IPS-15b (cell line): ENCODE measurements at regions not wholly inside any gene's neighbourhood (a gene's known extent, or its start where the extent isn't known, plus 50 kb on each side); places are given as distances from the start of the nearest gene placed in this dataset.
"Not testable (repeated sequence)": the region's sequence is repeated elsewhere in the genome, so short reads cannot be mapped to it uniquely, and the experiment has no call there.

Experiments
- H3K27me3 ChIP-seq: one replicate; pipeline ENCODE4 v1.6.1; 2013; ENCODE audit warnings: low read length; ENCODE audit not compliant: control insufficient read depth, insufficient read depth
- H3K36me3 ChIP-seq: one replicate; pipeline ENCODE4 v1.6.1; 2013; ENCODE audit warnings: low read length; ENCODE audit not compliant: control insufficient read depth, insufficient read depth
- H3K4me1 ChIP-seq: one replicate; pipeline ENCODE4 v1.6.1; 2013; ENCODE audit warnings: mild to moderate bottlenecking, low read length; ENCODE audit not compliant: control insufficient read depth, insufficient read depth
- H3K4me3 ChIP-seq: one replicate; pipeline ENCODE4 v1.5.1; 2013; ENCODE audit warnings: low read depth, low read length
- H3K9ac ChIP-seq: one replicate; pipeline ENCODE4 v1.6.1; 2013; ENCODE audit warnings: low read depth, mild to moderate bottlenecking, low read length
- H3K9me3 ChIP-seq: one replicate; pipeline ENCODE4 v1.6.1; 2013; ENCODE audit warnings: mild to moderate bottlenecking, low read length; ENCODE audit not compliant: control insufficient read depth, insufficient read depth

- H3K4me3 ChIP-seq: peak overlapping the region; percentile 32
- peaks cover 6% of the 10 kb centered on the region for H3K4me1 ChIP-seq
- no peaks in the 10 kb centered on the region for H3K9me3 ChIP-seq
- peaks cover 16% of the 10 kb centered on the region for H3K27me3 ChIP-seq
- H3K9ac ChIP-seq: no peak overlapping the region
- no peaks in the 10 kb centered on the region for H3K36me3 ChIP-seq
Measured at GRCh38 chr9:19925674-19926503, 137.1 kb upstream of the SLC24A2 start.

DNA sequence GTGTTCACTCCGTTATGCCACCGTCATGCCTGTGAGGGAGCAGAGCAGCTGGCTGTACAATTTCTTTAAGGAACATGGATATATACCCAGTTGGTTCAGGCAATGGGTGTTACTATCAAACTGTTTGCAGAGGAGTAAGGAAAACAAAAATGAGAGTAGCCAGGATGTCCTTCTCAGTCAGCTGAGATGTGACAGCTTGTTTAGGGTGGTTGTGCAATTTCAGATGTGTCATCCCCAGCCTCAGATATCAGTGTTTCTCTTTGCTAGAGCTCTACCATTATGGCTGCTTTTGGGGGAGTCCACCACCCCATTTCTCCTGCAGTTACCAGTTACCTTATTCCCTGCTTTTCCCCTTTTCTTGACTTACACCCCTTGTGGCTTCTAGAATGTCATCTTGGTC is 135.2 kb upstream of the SLC24A2 start:
- Histone ChIP-seq H3K9ac (no peak overlapping the region), H3K36me3 (no peaks in the 10 kb centered on the region), H3K4me1 (peaks cover 10% of the 10 kb centered on the region), H3K9me3 (no peaks in the 10 kb centered on the region), H3K27me3 (peaks cover 16% of the 10 kb centered on the region), H3K4me3 (no peak overlapping the region)

DNA sequence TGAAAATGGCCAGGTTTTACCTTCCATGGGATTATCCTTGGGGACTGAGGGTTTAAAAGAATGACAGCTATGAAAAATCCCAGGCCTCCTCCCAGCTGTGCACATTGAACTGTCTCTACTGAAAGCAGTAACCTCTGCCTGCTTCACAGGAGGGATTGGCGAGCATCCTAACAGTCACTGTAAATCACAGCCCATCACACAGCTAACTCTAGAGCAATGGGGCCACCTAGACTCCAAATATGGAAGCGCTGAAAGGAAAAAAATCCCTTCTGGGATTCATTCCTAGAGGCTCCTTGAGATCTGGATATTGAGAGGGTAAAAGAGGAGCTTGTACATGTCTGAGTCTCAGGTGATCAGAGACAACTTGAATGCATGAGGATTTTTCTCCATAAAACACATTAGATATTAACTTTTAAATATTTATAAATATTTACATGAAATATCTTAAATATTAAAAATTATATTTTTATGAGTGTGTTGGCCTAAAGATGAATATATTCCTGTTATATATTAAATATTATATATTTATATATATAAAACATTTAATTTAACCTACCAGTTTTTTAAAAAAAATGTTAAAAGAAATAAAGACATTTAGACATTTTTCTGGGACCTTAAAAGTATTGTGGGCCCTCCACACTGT is 133.8 kb upstream of the SLC24A2 start:
- Histone ChIP-seq H3K4me3 (no peak overlapping the region), H3K9ac (no peak overlapping the region), H3K36me3 (no peaks in the 10 kb centered on the region), H3K9me3 (no peaks in the 10 kb centered on the region), H3K27me3 (peaks cover 11% of the 10 kb centered on the region), H3K4me1 (peaks cover 10% of the 10 kb centered on the region)

GRCh38 chr9:19920401-19920800 is 131.6 kb upstream of the SLC24A2 start:
- Histone ChIP-seq H3K9ac (no peak overlapping the region), H3K36me3 (no peaks in the 10 kb centered on the region), H3K9me3 (no peaks in the 10 kb centered on the region), H3K4me1 (peaks cover 4% of the 10 kb centered on the region), H3K4me3 (no peak overlapping the region), H3K27me3 (no peaks in the 10 kb centered on the region)

- Histone ChIP-seq H3K36me3 (no peaks in the 10 kb centered on the region), H3K4me3 (no peak overlapping the region), H3K4me1 (peaks cover 4% of the 10 kb centered on the region), H3K9me3 (no peaks in the 10 kb centered on the region), H3K9ac (no peak overlapping the region), H3K27me3 (no peaks in the 10 kb centered on the region)
Measured at GRCh38 chr9:19918630-19919029, 129.8 kb upstream of the SLC24A2 start.

- H3K4me1 ChIP-seq: no peaks in the 10 kb centered on the region
- H3K36me3 ChIP-seq: no peaks in the 10 kb centered on the region
- no peaks in the 10 kb centered on the region for H3K27me3 ChIP-seq
- no peak overlapping the region for H3K9ac ChIP-seq
- no peak overlapping the region for H3K4me3 ChIP-seq
- no peaks in the 10 kb centered on the region for H3K9me3 ChIP-seq
Measured at GRCh38 chr9:19914044-19914443, 125.2 kb upstream of the SLC24A2 start.

GRCh38 chr9:19913151-19913550 is 124.3 kb upstream of the SLC24A2 start:
- H3K9me3 ChIP-seq: no peaks in the 10 kb centered on the region
- H3K27me3 ChIP-seq: no peaks in the 10 kb centered on the region
- H3K36me3 ChIP-seq: no peaks in the 10 kb centered on the region
- no peak overlapping the region for H3K9ac ChIP-seq
- no peaks in the 10 kb centered on the region for H3K4me1 ChIP-seq
- no peak overlapping the region for H3K4me3 ChIP-seq

DNA sequence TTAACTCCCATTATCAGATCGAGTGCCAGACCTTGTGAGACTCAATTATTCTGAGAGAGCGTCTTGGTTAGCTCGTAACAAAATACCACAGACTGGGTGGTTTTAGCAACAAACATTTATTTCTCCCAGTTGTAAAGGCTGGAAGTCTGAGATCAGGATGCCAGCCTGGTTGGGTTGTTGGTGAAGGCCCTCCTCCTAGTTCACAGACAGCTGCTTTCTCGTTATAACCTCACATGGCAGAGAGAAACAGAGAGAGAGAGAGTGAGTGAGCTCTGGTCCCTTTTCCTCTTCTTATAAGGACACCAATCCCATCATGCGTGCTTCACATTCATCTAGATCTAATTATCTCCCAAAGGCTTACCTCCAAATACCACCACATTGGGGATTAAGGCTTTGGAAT is 114.2 kb upstream of the SLC24A2 start:
- Histone ChIP-seq H3K9me3 (no peaks in the 10 kb centered on the region), H3K4me3 (no peak overlapping the region), H3K9ac (no peak overlapping the region), H3K36me3 (no peaks in the 10 kb centered on the region), H3K4me1 (no peaks in the 10 kb centered on the region), H3K27me3 (no peaks in the 10 kb centered on the region)

GRCh38 chr9:19901586-19901985 is 112.7 kb upstream of the SLC24A2 start:
- no peaks in the 10 kb centered on the region for H3K9me3 ChIP-seq
- H3K4me1 ChIP-seq: no peaks in the 10 kb centered on the region
- no peak overlapping the region for H3K4me3 ChIP-seq
- H3K36me3 ChIP-seq: no peaks in the 10 kb centered on the region
- H3K27me3 ChIP-seq: no peaks in the 10 kb centered on the region
- H3K9ac ChIP-seq: no peak overlapping the region

DNA sequence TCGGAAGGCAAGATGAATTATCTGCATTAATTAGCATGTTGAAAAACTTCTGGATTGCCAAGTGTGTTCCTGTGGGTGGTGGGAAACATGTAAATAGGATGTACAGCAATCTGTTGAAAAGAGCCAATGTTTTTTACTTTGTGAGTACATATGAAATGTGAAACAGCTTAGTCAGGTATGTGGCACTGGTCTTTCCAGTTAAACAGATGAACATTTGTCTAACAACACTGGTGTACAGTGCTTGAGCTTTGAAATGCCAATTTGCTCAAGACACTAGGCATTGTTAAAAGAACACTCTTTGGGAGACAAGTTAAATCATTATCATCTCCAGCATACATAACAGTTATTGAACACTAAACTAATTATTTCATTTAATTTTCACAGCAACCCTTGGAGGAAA is 107.3 kb upstream of the SLC24A2 start:
- H3K9ac ChIP-seq: no peak overlapping the region
- no peaks in the 10 kb centered on the region for H3K36me3 ChIP-seq
- H3K9me3 ChIP-seq: no peaks in the 10 kb centered on the region
- no peaks in the 10 kb centered on the region for H3K27me3 ChIP-seq
- H3K4me1 ChIP-seq: no peaks in the 10 kb centered on the region
- no peak overlapping the region for H3K4me3 ChIP-seq

DNA sequence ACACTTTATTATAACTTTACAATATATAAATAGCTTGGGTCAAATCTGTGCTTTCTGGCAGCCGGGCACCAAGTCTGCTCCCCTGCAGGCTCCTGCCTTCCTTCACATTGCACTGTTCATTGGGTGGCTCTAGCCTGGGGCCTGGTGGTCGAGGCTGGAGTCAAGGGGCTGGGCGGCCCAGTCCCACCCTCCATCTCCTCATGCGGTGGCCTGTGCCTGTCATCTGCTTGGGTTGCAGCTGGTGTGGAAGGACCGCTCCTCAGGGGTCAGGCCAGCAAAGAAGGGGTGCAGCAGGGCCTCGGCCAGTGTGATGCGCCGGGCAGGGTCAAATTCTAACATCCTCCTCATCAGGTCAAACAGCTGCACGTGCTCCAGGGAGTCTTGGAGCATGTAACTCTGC is 106.7 kb upstream of the SLC24A2 start:
- H3K9me3 ChIP-seq, H3K9ac ChIP-seq, H3K4me3 ChIP-seq, H3K4me1 ChIP-seq, H3K27me3 ChIP-seq, H3K36me3 ChIP-seq: not testable (repeated sequence)

- H3K4me1 ChIP-seq: no peaks in the 10 kb centered on the region
- no peaks in the 10 kb centered on the region for H3K36me3 ChIP-seq
- no peak overlapping the region for H3K9ac ChIP-seq
- H3K9me3 ChIP-seq: no peaks in the 10 kb centered on the region
- H3K27me3 ChIP-seq: no peaks in the 10 kb centered on the region
- H3K4me3 ChIP-seq: no peak overlapping the region
Measured at GRCh38 chr9:19895006-19895405, 106.2 kb upstream of the SLC24A2 start.
